ENCODE measurements at regions not wholly inside any gene's neighbourhood (a gene's known extent, or its start where the extent isn't known, plus 50 kb on each side); places are given as distances from the start of the nearest gene placed in this dataset.
A peak's percentile ranks its signal among the peaks of the same experiment; 100 is the strongest.

GRCh38 chr18:8980918-8981317 is 121.6 kb upstream of the NDUFV2 start:
- DNase-seq (ENCODE audit: low read depth), result no peak
- H3K4me3 ChIP-seq (ENCODE audit: low read depth, low read length), result no peak overlapping the region
- no peaks in the 10 kb centered on the region for H3K36me3 ChIP-seq (ENCODE audit: control insufficient read depth, insufficient read depth, low read length)
- ChIA-PET CTCF (interaction anchor here (1.4 to 4.0 kb wide), 6 partner anchors 10 to 326 kb away, joined by 6 to 35 read pairs (median 14); no protein-coding TSS in a partner anchor), POLR2A (no interaction called here)
- no peak for TF ChIP-seq CTCF (IDR thresholded peaks at IDR 0.05; ENCODE audit: insufficient read depth, low read depth, low read length)
- H3K27me3 ChIP-seq (ENCODE audit: control insufficient read depth, insufficient read depth, low read length), result no peaks in the 10 kb centered on the region

GRCh38 chr18:8982416-8983183 is 119.9 kb upstream of the NDUFV2 start:
- ChIA-PET POLR2A (interaction anchor here (0.5 to 1.2 kb wide), 9 partner anchors 13 to 351 kb away, joined by 3 to 7 read pairs (median 3); partner anchors contain the start of gene MTCL1), CTCF (interaction anchor here (0.7 to 4.7 kb wide), 26 partner anchors 9 to 343 kb away, joined by 3 to 42 read pairs (median 5); no protein-coding TSS in a partner anchor)
- no peaks in the 10 kb centered on the region for H3K36me3 ChIP-seq (ENCODE audit: control insufficient read depth, insufficient read depth, low read length)
- no peaks in the 10 kb centered on the region for H3K27me3 ChIP-seq (ENCODE audit: control insufficient read depth, insufficient read depth, low read length)
- H3K4me3 ChIP-seq (ENCODE audit: low read depth, low read length), result no peak overlapping the region
- peak; percentile 55 for TF ChIP-seq CTCF (IDR thresholded peaks at IDR 0.05; ENCODE audit: insufficient read depth, low read depth, low read length)
- peak; percentile 93 for DNase-seq (ENCODE audit: low read depth)

GRCh38 chr18:8983195-8983594 is 119.3 kb upstream of the NDUFV2 start:
- H3K4me3 ChIP-seq (ENCODE audit: low read depth, low read length), result no peak overlapping the region
- no peak for TF ChIP-seq CTCF (IDR thresholded peaks at IDR 0.05; ENCODE audit: insufficient read depth, low read depth, low read length)
- no peak for DNase-seq (ENCODE audit: low read depth)
- ChIA-PET POLR2A (interaction anchor here (0.5 to 1.2 kb wide), 6 partner anchors 13 to 350 kb away, joined by 3 to 5 read pairs (median 4); no protein-coding TSS in a partner anchor), CTCF (interaction anchor here (0.9 to 4.7 kb wide), 23 partner anchors 12 to 343 kb away, joined by 3 to 42 read pairs (median 5); no protein-coding TSS in a partner anchor)
- H3K36me3 ChIP-seq (ENCODE audit: control insufficient read depth, insufficient read depth, low read length), result no peaks in the 10 kb centered on the region
- no peaks in the 10 kb centered on the region for H3K27me3 ChIP-seq (ENCODE audit: control insufficient read depth, insufficient read depth, low read length)

GRCh38 chr18:8984131-8984721 is 118.3 kb upstream of the NDUFV2 start:
- no peaks in the 10 kb centered on the region for H3K36me3 ChIP-seq (ENCODE audit: control insufficient read depth, insufficient read depth, low read length)
- H3K27me3 ChIP-seq (ENCODE audit: control insufficient read depth, insufficient read depth, low read length), result no peaks in the 10 kb centered on the region
- peak; percentile 71 for DNase-seq (ENCODE audit: low read depth)
- ChIA-PET POLR2A (interaction anchor here (1.1 kb wide), 1 partner anchor 35 kb away, joined by 4 read pairs; no protein-coding TSS in a partner anchor), CTCF (interaction anchor here (0.7 to 4.7 kb wide), 11 partner anchors 35 to 334 kb away, joined by 3 to 42 read pairs (median 5); no protein-coding TSS in a partner anchor)
- no peak overlapping the region for H3K4me3 ChIP-seq (ENCODE audit: low read depth, low read length)
- no peak for TF ChIP-seq CTCF (IDR thresholded peaks at IDR 0.05; ENCODE audit: insufficient read depth, low read depth, low read length)

- CTCF ChIA-PET, result interaction anchor here (0.5 to 6.3 kb wide), 23 partner anchors 11 to 1197 kb away, joined by 3 to 75 read pairs (median 5); no protein-coding TSS in a partner anchor
- Histone ChIP-seq H3K4me3 (ENCODE audit: low read depth, low read length) (no peak overlapping the region), H3K27me3 (ENCODE audit: control insufficient read depth, insufficient read depth, low read length) (no peaks in the 10 kb centered on the region), H3K36me3 (ENCODE audit: control insufficient read depth, insufficient read depth, low read length) (no peaks in the 10 kb centered on the region)
- no peak for DNase-seq (ENCODE audit: low read depth)
- no peak for TF ChIP-seq CTCF (IDR thresholded peaks at IDR 0.05; ENCODE audit: insufficient read depth, low read depth, low read length)
- POLR2A ChIA-PET, result interaction anchor here (0.6 to 1.0 kb wide), 2 partner anchors 187 to 240 kb away, joined by 3 to 4 read pairs; no protein-coding TSS in a partner anchor
Measured at GRCh38 chr18:8987241-8987640, 115.3 kb upstream of the NDUFV2 start.

Data from BJ (cell line).